ENCODE measurements at regions not wholly inside any gene's neighbourhood (a gene's known extent, or its start where the extent isn't known, plus 50 kb on each side); places are given as distances from the start of the nearest gene placed in this dataset.

DNA sequence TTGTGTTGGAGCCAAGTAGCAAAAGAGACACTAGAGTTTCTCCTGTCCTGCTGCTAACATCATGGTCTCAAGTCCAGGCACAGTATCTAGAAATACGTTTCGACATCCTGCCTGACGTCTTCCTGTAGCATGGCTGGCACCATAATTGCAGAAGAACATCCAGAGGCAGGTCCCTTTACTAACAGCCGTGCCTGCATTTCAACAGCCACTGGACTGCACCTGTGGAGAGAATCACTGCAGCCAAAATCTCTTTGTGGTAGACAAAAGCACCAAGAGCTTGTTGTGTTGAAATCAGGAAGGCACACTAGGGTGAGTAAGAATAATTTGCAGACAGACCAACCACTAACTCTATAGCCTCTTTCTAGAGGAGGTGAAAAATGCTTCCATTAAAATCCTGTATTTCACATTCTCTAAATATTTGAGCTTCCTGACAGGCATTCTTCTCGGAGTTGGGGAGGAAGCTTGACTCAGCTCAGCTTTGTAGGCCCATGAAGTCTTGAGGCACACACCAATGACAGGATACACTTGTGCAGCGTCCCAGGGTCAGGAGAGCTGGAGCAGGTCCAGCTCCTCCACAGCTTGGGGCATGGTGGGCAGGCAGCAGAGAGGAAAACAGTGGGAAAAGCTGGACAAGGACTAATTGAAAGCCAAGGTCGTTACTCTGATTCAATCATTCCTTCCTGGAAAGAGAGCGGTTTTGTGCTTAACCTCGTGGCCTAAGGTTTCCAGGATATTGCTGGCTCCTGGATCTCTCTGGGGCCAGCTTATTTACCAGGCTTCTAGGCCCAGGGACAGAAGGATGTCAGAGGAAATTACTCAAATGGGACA lies 244.9 kb downstream of the FAM43A start:
- Histone ChIP-seq H3K4me1 (ENCODE audit: control insufficient read depth, insufficient read depth, low read length) (peaks cover 11% of the 10 kb centered on the region), H3K9ac (ENCODE audit: low read depth, low read length) (no peak overlapping the region), H3K4me3 (ENCODE audit: low read depth, low read length) (no peak overlapping the region), H3K36me3 (ENCODE audit: control insufficient read depth, insufficient read depth, low read length) (no peaks in the 10 kb centered on the region), H3K27me3 (ENCODE audit: control insufficient read depth, insufficient read depth, low read length) (no peaks in the 10 kb centered on the region), H3K27ac (ENCODE audit: low read depth, low read length) (no peak overlapping the region), H3K9me3 (ENCODE audit: control insufficient read depth, insufficient read depth, low read length) (0 out of 2 replicates have a peak, but pooled peaks cover 9% of the 10 kb centered on the region)

DNA sequence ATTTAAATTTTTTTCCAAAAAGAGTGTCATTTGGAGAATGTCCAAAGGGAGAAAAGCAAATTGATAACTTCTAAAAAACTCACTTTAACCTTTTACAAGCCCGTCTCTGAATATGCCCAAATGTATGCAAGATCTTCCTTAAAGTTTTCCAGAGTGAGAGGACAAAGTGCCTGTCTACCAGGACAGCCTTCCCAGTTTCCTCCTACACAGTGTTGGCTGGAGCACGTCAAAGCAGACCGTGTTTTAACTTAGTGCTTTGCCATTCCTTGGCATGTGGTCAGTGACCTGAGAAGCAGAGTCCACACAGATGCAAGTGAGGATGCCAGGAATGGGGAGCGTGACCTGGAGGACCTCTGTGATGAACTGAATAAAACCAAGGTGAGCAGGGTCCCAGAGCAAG lies 245.7 kb downstream of the FAM43A start:
- Histone ChIP-seq H3K9ac (ENCODE audit: low read depth, low read length) (no peak overlapping the region), H3K36me3 (ENCODE audit: control insufficient read depth, insufficient read depth, low read length) (no peaks in the 10 kb centered on the region), H3K27me3 (ENCODE audit: control insufficient read depth, insufficient read depth, low read length) (no peaks in the 10 kb centered on the region), H3K4me3 (ENCODE audit: low read depth, low read length) (no peak overlapping the region), H3K27ac (ENCODE audit: low read depth, low read length) (no peak overlapping the region), H3K4me1 (ENCODE audit: control insufficient read depth, insufficient read depth, low read length) (peaks cover 6% of the 10 kb centered on the region), H3K9me3 (ENCODE audit: control insufficient read depth, insufficient read depth, low read length) (0 out of 2 replicates have a peak, but pooled peaks cover 9% of the 10 kb centered on the region)

DNA sequence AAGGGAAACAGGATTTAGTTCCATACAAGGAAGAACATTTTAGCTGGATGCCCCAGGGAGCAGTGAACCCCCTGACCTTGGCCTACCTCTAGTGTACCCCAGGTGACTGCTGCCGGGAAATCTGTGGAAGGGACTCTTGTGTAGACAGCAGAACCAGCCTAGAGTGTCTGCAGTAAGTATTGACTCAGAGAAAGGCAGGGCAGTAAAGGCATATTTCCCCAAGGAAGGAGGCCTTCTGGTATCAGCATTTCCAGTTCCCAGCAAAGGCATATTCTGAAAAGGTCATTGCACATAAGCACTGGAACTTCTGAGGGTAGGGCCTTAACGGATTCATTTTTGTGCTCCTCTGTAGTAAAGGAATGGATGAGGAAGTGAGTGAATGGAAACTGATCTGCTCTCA lies 246.2 kb downstream of the FAM43A start:
- H3K9ac ChIP-seq (ENCODE audit: low read depth, low read length) = no peak overlapping the region
- 0 out of 2 replicates have a peak, but pooled peaks cover 9% of the 10 kb centered on the region for H3K9me3 ChIP-seq (ENCODE audit: control insufficient read depth, insufficient read depth, low read length)
- peaks cover 6% of the 10 kb centered on the region for H3K4me1 ChIP-seq (ENCODE audit: control insufficient read depth, insufficient read depth, low read length)
- no peaks in the 10 kb centered on the region for H3K36me3 ChIP-seq (ENCODE audit: control insufficient read depth, insufficient read depth, low read length)
- H3K27me3 ChIP-seq (ENCODE audit: control insufficient read depth, insufficient read depth, low read length) = no peaks in the 10 kb centered on the region
- no peak overlapping the region for H3K27ac ChIP-seq (ENCODE audit: low read depth, low read length)
- H3K4me3 ChIP-seq (ENCODE audit: low read depth, low read length) = no peak overlapping the region

DNA sequence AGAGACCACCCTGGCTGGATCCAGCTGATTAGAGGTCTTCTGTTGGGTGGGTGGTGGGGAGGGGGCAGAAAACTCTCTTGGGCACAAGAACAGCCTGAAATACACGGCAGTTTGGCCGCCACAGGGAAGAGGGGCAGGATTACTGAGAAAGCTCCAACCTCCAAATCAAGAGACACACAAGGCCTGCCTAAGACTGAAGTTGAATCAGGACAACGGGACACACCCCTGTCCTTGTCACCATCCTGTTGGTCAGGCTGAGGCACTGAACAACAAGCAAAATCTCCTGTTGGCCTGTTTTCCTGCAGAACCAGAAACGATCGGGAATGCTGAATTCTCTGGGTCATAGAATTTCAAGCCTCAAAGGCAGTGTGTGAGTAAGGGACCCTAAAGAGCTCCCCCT lies 247.8 kb downstream of the FAM43A start:
- H3K4me3 ChIP-seq (ENCODE audit: low read depth, low read length) = no peak overlapping the region
- no peak overlapping the region for H3K27ac ChIP-seq (ENCODE audit: low read depth, low read length)
- H3K9me3 ChIP-seq (ENCODE audit: control insufficient read depth, insufficient read depth, low read length) = 0 out of 2 replicates have a peak, but pooled peaks cover 9% of the 10 kb centered on the region
- no peaks in the 10 kb centered on the region for H3K27me3 ChIP-seq (ENCODE audit: control insufficient read depth, insufficient read depth, low read length)
- no peaks in the 10 kb centered on the region for H3K36me3 ChIP-seq (ENCODE audit: control insufficient read depth, insufficient read depth, low read length)
- no peak overlapping the region for H3K9ac ChIP-seq (ENCODE audit: low read depth, low read length)
- H3K4me1 ChIP-seq (ENCODE audit: control insufficient read depth, insufficient read depth, low read length) = peaks cover 6% of the 10 kb centered on the region

DNA sequence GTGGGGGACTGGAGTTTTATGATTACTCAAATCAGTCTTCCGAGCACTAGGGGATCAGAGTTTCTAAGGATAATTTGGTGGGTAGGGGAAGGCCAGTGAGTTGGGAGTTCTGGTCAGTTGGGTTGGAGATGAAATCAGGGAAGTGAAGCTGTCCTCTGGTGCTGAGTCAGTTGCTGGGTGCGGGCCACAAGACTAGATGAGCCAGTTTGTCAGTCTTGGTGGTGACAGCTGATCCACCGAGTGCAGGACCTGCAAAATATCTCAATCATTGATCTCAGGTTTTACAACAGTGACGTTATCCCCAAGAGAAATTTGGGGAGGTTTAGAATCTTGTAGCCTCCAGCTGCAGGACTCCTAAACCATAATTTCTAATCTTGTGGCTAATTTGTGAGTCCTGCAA lies 249.4 kb downstream of the FAM43A start:
- Histone ChIP-seq H3K36me3 (ENCODE audit: control insufficient read depth, insufficient read depth, low read length) (no peaks in the 10 kb centered on the region), H3K4me3 (ENCODE audit: low read depth, low read length) (no peak overlapping the region), H3K27me3 (ENCODE audit: control insufficient read depth, insufficient read depth, low read length) (no peaks in the 10 kb centered on the region), H3K9ac (ENCODE audit: low read depth, low read length) (no peak overlapping the region), H3K4me1 (ENCODE audit: control insufficient read depth, insufficient read depth, low read length) (peaks cover 6% of the 10 kb centered on the region), H3K9me3 (ENCODE audit: control insufficient read depth, insufficient read depth, low read length) (0 out of 2 replicates have a peak, but pooled peaks cover 4% of the 10 kb centered on the region), H3K27ac (ENCODE audit: low read depth, low read length) (no peak overlapping the region)

DNA sequence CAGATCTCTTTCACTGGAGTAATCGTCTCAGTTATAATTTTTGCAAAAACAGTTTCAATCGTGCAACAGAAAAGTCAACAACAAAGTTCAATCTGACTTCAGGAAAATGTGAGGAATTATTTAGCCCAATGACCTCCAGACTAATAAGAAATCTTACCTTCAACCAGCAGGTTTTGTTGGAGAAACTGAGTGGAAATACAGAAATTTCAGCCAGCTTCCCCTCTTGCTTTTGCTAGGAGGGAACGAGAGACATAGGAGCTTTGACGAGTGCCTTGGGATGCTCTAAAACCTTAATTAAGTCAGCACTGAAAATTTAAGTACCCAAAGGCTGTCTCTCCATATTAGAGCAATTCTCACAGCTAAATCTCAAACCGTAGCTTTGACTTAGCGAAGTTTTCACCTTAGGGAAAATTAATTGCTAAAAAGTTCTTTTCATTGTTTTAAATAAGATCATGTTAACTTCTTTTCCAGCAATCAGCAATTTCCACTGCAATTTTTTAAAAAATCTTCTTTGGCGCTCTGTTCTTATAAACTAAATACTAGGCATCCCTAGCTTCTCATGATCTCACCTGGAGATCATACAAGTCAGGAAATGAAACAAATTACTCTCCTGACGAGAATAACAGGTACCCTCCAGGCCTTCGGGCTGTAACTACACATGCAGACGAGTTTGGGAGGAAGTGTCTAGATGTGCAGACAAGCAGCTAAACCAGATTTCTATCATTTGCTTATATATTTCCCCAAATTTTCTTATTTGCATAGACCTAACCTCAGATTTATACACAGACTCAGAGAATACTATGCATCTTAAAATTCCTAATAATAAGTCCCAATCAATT lies 250.2 kb downstream of the FAM43A start:
- H3K4me3 ChIP-seq (ENCODE audit: low read depth, low read length) = no peak overlapping the region
- no peak overlapping the region for H3K27ac ChIP-seq (ENCODE audit: low read depth, low read length)
- H3K9me3 ChIP-seq (ENCODE audit: control insufficient read depth, insufficient read depth, low read length) = 0 out of 2 replicates have a peak, but pooled peaks cover 4% of the 10 kb centered on the region
- H3K4me1 ChIP-seq (ENCODE audit: control insufficient read depth, insufficient read depth, low read length) = peaks cover 6% of the 10 kb centered on the region
- no peaks in the 10 kb centered on the region for H3K36me3 ChIP-seq (ENCODE audit: control insufficient read depth, insufficient read depth, low read length)
- no peaks in the 10 kb centered on the region for H3K27me3 ChIP-seq (ENCODE audit: control insufficient read depth, insufficient read depth, low read length)
- no peak overlapping the region for H3K9ac ChIP-seq (ENCODE audit: low read depth, low read length)

DNA sequence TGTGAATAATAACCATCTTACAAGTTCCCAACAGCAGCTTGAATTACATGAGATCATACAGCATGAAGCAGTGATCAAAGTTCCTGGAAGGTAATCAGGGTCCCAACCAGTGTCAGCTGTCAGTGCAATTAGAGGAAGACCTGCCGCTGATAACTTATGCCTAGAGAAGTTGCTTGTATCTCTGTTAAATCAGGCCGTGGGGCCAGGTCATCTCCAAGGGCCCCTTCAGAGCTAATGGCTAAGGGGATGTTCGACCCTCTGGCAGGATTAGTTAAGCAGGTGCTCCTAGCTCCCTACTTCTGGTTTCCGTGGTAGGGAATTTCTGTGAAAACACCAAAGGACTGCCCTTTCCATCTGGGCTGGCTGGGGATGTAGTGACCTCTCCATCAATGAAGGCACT lies 251.0 kb downstream of the FAM43A start:
- Histone ChIP-seq H3K4me1 (ENCODE audit: control insufficient read depth, insufficient read depth, low read length) (peaks cover 6% of the 10 kb centered on the region), H3K27ac (ENCODE audit: low read depth, low read length) (no peak overlapping the region), H3K9ac (ENCODE audit: low read depth, low read length) (no peak overlapping the region), H3K4me3 (ENCODE audit: low read depth, low read length) (no peak overlapping the region), H3K27me3 (ENCODE audit: control insufficient read depth, insufficient read depth, low read length) (no peaks in the 10 kb centered on the region), H3K9me3 (ENCODE audit: control insufficient read depth, insufficient read depth, low read length) (0 out of 2 replicates have a peak, but pooled peaks cover 4% of the 10 kb centered on the region), H3K36me3 (ENCODE audit: control insufficient read depth, insufficient read depth, low read length) (no peaks in the 10 kb centered on the region)

DNA sequence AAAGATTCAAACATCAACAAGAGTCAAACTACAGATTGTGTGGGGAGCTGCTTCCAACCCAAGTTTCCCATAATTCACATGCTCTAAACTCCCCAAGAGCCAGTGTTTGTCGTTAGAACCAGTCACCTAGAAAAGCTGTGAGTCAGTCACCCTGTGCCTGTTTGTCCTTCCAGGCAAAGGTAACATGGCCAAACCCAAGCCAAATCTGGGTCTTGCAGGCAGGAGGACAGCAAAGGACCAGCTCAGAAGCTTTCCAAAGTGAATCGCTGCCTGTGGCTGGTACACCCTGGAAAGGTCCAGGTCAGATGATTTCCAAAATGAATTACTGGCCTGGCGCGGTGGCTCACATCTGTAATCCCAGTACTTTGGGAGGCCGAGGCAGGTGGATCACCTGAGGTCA lies 251.5 kb downstream of the FAM43A start:
- Histone ChIP-seq H3K9me3 (ENCODE audit: control insufficient read depth, insufficient read depth, low read length) (0 out of 2 replicates have a peak, but pooled peaks cover 4% of the 10 kb centered on the region), H3K27me3 (ENCODE audit: control insufficient read depth, insufficient read depth, low read length) (no peaks in the 10 kb centered on the region), H3K9ac (ENCODE audit: low read depth, low read length) (no peak overlapping the region), H3K4me1 (ENCODE audit: control insufficient read depth, insufficient read depth, low read length) (peaks cover 6% of the 10 kb centered on the region), H3K36me3 (ENCODE audit: control insufficient read depth, insufficient read depth, low read length) (no peaks in the 10 kb centered on the region), H3K4me3 (ENCODE audit: low read depth, low read length) (no peak overlapping the region), H3K27ac (ENCODE audit: low read depth, low read length) (no peak overlapping the region)

DNA sequence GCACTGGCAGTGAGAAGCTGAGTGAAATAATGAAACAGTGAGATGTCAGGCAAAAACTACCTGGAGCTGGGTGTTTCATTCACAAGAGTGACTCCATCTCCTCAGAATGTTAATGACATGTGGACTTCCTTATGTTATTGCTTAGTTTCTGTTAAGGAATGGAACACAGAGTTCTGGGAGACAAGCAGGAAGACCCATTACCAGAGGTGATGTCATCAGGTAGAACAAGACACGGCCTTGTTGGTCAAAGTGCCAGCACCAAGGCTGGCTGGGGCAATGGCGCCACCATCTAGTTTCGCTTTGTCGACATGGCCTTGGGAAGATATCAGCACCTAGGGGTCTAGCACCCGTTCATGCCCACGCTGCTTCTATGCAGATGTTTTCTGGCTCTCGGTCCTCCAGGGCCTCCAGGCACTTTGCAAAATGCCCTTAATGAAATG lies 252.2 kb downstream of the FAM43A start:
- Histone ChIP-seq H3K9ac (ENCODE audit: low read depth, low read length) (no peak overlapping the region), H3K4me3 (ENCODE audit: low read depth, low read length) (no peak overlapping the region), H3K4me1 (ENCODE audit: control insufficient read depth, insufficient read depth, low read length) (peaks cover 6% of the 10 kb centered on the region), H3K36me3 (ENCODE audit: control insufficient read depth, insufficient read depth, low read length) (no peaks in the 10 kb centered on the region), H3K9me3 (ENCODE audit: control insufficient read depth, insufficient read depth, low read length) (no peaks in the 10 kb centered on the region), H3K27ac (ENCODE audit: low read depth, low read length) (no peak overlapping the region), H3K27me3 (ENCODE audit: control insufficient read depth, insufficient read depth, low read length) (no peaks in the 10 kb centered on the region)

DNA sequence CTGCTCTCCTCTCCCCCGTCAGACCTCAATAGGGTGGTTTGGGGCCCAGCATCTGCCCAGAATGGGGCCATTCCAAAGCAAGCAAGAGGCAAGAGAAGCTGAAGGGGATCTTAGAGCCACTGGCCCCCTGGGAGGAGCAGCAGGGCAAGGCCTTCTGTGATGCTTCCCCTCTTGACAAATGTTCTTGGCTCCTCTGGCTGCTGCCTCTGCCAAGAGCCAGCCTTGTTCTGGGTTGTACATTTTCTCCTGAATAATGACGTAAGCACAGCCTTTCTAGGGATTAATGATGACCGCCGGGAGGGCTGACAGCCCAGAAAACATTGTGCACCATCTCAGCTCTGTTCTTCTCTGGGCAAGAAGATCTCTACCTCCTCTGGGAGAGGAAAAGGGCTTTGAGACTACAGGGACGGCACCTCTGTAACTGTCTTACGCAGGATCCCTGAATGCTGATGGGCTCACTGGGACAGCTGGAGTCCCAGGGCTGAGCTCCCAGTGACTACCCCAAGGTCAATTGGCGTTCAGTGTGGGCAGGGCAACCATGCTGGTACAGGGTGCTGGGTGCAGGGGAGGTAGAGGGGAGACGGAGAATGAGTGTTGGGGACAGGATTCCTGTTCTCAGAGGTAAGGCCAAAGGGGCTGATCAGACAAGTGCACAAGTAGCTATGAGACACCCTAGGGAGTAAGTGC lies 253.3 kb downstream of the FAM43A start:
- no peak overlapping the region for H3K9ac ChIP-seq (ENCODE audit: low read depth, low read length)
- no peaks in the 10 kb centered on the region for H3K9me3 ChIP-seq (ENCODE audit: control insufficient read depth, insufficient read depth, low read length)
- no peaks in the 10 kb centered on the region for H3K36me3 ChIP-seq (ENCODE audit: control insufficient read depth, insufficient read depth, low read length)
- no peak overlapping the region for H3K4me3 ChIP-seq (ENCODE audit: low read depth, low read length)
- H3K27ac ChIP-seq (ENCODE audit: low read depth, low read length) = no peak overlapping the region
- no peaks in the 10 kb centered on the region for H3K4me1 ChIP-seq (ENCODE audit: control insufficient read depth, insufficient read depth, low read length)
- H3K27me3 ChIP-seq (ENCODE audit: control insufficient read depth, insufficient read depth, low read length) = no peaks in the 10 kb centered on the region
